HCT116 (cell line): ENCODE measurements at regions not wholly inside any gene's neighbourhood (a gene's known extent, or its start where the extent isn't known, plus 50 kb on each side); places are given as distances from the start of the nearest gene placed in this dataset.

Experiments used
- CTCF ChIP-seq, 3 experiments: fragments of 200-600 bp in 1 of 3; sonication (generic) in 1 of 3; IDR thresholded peaks in 2 of 3; conservative IDR thresholded peaks in 1 of 3; 2 replicates each; pipeline ENCODE4 v1.5.1; 2012 to 2017; ENCODE audit warnings: low read depth in 2 of 3, low read length in 2 of 3, antibody characterized with exemption in 1 of 3, borderline replicate concordance in 1 of 3, control low read depth in 1 of 3, mild to moderate bottlenecking in 1 of 3, mixed read lengths in 1 of 3, mixed run types in 1 of 3, moderate library complexity in 1 of 3; ENCODE audit not compliant: insufficient read depth in 1 of 3
- FOSL1 ChIP-seq: IDR thresholded peaks from 2 replicates; pipeline ENCODE4 v1.6.1; 2012; ENCODE audit warnings: low read depth

DNA sequence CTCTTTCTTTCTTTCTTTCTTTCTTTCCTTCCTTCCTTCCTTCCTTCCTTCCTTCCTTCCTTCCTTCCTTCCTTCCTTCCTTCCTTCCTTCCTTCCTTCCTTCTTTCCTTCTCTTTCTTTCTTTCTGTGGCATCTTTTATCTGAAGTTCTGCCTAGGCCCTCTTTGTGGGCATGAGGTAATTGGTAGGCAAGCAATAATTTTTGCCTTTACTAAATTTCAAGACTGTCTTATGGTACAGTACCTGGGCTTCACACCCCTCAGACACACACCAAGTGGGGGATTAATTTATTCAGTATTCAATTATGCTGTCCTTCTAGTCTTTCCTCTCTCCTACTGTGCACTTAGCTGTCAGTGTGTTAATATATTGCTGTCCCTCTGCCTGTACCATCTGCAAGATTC is 155.5 kb downstream of the OXSM start:
- TF ChIP-seq CTCF (IDR thresholded peaks at IDR 0.05 in 2 of 3, conservative IDR thresholded peaks at IDR 0.05 in 1 of 3; ENCODE audit: borderline replicate concordance in 1 of 3, insufficient read depth in 1 of 3, low read depth in 2 of 3, low read length in 2 of 3) (no peak), FOSL1 (no peak)
